Transverse colon (tissue), 4 donors: ENCODE measurements at regions not wholly inside any gene's neighbourhood (a gene's known extent, or its start where the extent isn't known, plus 50 kb on each side); places are given as distances from the start of the nearest gene placed in this dataset.

ENCODE experiments used
- POLR2A ChIP-seq: fragments of 450-650 bp; IDR thresholded peaks from one replicate; pipeline ENCODE4 v1.6.1; 2016; ENCODE audit warnings: antibody characterized with exemption, mild to moderate bottlenecking, moderate library complexity
- POLR2AphosphoS5 ChIP-seq, 3 donors: sonication (generic); formaldehyde crosslinking; IDR thresholded peaks; one replicate each; pipeline ENCODE4 v1.6.1; 2016; ENCODE audit warnings: antibody characterized with exemption in 3 of 3
- TF ChIP-seq, protein P1 (sequence below), 5 experiments: fragments of 200-600 bp in 3 of 5; fragments of 450-650 bp in 2 of 5; sonication (generic) in 3 of 5; IDR thresholded peaks; 1 replicate in 2 of 5; 2 replicates in 3 of 5; pipeline ENCODE4 v1.5.1; 2016 to 2017; ENCODE audit warnings: antibody characterized with exemption in 5 of 5, inconsistent platforms in 3 of 5, mild to moderate bottlenecking in 2 of 5, moderate library complexity in 1 of 5

DNA sequence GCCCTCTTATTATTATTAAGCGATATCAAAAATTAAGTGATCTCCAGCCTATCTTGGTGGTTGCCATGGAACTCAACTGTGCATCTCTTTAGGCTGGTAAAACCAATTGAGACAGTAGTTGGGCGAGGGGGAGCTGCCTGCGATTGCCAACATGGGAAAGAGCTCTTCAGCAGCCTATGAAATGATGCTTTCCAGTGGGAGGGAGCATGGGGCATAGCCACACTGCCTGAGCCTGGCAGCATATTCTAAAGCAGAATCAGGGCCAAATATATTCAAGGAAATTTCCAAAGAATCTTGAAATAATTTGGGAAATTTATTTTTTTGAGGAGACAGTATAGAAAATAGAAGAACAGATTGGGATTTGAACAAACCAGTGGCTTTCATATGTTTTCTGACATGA lies 126.9 kb upstream of the DNAH14 start:
- TF ChIP-seq, protein P1, sequence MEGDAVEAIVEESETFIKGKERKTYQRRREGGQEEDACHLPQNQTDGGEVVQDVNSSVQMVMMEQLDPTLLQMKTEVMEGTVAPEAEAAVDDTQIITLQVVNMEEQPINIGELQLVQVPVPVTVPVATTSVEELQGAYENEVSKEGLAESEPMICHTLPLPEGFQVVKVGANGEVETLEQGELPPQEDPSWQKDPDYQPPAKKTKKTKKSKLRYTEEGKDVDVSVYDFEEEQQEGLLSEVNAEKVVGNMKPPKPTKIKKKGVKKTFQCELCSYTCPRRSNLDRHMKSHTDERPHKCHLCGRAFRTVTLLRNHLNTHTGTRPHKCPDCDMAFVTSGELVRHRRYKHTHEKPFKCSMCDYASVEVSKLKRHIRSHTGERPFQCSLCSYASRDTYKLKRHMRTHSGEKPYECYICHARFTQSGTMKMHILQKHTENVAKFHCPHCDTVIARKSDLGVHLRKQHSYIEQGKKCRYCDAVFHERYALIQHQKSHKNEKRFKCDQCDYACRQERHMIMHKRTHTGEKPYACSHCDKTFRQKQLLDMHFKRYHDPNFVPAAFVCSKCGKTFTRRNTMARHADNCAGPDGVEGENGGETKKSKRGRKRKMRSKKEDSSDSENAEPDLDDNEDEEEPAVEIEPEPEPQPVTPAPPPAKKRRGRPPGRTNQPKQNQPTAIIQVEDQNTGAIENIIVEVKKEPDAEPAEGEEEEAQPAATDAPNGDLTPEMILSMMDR (IDR thresholded peaks at IDR 0.05), result no peak
- no peak for TF ChIP-seq POLR2A
- TF ChIP-seq POLR2AphosphoS5 (IDR thresholded peaks at IDR 0.05), result no peak
